Skin of body (tissue), 1 donor: ENCODE measurements at regions not wholly inside any gene's neighbourhood (a gene's known extent, or its start where the extent isn't known, plus 50 kb on each side); places are given as distances from the start of the nearest gene placed in this dataset.
"Not testable (repeated sequence)": the region's sequence is repeated elsewhere in the genome, so short reads cannot be mapped to it uniquely, and the experiment has no call there.

ENCODE experiments used
- DNase-seq: peaks from one replicate; lab custom pipeline; 2025; lab: John Stamatoyannopoulos, UW

DNA sequence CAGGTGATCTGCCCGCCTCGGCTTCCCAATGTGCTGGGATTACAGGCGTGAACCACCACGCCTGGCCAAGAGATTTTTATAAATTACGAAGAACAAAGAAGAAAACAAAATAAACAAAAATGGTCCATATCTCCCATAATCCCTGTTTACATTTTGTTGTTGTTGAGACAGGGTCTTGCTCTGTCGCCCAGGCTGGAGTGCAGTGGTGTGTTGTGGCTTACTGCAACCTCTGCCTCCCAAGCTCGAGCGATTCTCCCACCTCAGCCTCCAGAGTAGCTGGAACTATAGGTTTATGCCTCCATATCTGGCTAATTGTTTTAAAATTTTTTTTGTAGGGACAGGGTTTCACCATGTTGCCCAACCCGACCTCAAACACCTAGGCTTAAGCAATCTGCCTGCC is 156.1 kb downstream of the ZNF664 start:
- no peak for DNase-seq

DNA sequence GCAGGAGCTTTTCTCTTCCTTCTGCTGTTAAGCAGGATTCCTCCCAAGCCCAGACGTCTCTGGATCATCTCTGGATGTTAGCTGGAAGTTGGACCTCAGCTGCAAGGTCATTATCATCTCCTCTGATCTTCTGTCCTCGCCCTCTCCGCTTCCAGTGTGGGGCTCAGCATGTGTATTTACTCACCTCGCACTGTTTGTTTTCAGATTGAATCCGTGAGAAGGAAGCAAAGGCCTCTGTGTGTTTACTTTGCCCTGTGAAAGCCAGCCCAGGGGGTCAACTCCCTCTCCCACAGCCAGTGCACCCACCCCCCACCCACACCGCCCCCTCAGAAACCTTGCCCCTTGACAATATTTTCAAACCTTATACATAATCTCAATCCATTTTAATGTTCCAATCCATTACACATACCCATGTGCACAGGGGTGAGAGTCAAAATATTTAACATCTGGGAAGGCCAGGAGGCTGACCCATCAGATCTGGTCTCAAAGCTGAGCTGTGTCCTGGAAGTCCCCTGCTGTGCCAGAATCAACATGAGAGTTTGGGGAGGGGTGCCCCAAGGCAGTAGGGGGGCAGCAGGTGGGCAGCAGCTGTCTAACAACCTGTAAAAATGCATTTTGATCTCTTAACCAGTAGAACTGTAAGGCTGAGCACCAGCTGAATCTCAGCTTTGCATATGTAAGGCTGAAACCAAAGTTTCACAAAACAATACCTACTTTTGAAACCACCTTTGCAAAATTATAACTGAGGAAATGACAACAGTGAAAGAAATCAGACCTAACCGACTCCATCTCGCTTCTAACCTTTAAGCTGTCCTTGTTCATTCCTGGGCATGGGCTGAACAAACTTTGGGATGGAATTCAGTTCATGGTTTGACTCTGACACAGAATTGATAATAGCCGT is 157.9 kb downstream of the ZNF664 start:
- DNase-seq = no peak

DNA sequence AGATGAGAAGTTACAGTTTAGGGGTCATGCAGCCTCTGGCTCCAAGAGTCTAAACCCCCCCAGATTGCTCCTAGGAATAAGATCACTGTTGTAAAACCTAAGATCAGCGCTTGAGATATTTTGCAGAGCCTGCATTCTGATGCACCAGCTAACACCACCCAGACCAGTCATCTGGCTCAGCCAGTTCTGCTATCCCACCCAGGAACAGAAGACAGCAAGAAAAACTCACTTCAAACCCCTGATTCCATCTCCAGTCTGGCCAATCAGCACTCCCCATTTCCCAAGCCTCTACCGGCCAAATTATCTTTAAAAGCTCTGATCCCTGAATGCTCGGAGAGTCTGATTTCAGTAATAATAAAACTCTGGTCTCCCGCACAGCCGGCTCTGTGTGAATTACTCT is 158.6 kb downstream of the ZNF664 start:
- no peak for DNase-seq

DNA sequence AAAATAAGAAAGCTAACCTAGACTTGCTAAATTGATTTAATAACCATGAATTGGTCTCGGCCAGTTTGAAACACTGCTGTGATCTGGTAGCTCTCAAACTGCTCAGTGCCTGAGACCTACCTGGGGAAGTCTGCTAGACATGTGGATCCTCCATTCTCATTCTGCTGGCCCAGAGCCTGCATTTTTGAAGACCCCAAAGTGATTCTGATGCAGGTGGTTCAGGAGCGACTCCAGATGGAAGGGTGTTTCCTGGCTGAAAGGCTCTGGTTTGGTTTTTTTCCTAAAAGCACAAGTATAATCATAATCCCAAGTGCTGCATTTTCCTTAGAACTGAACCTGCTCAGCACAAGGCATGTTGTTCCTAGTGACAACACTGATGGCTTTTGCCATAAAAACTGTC is 159.5 kb downstream of the ZNF664 start:
- DNase-seq = no peak

DNA sequence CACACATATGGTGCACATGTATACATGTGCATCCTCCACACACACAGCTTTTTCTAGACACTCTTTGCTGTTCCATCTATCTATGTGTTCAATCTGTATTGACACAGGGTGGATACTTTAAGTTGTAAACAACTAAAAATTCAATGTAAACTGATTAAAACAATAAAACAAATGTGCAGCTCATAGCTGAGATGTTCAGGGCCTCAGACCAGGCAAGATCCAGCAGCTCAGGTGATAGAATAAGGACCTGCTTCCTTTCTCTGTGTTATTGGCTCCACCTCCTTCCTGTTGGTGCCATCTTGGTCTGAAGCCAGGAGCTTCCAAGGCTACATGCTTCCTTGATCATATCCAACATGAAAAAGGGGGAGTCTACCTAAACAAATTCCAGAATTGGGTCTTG is 158.1 kb upstream of the RFLNA start:
- no peak for DNase-seq

DNA sequence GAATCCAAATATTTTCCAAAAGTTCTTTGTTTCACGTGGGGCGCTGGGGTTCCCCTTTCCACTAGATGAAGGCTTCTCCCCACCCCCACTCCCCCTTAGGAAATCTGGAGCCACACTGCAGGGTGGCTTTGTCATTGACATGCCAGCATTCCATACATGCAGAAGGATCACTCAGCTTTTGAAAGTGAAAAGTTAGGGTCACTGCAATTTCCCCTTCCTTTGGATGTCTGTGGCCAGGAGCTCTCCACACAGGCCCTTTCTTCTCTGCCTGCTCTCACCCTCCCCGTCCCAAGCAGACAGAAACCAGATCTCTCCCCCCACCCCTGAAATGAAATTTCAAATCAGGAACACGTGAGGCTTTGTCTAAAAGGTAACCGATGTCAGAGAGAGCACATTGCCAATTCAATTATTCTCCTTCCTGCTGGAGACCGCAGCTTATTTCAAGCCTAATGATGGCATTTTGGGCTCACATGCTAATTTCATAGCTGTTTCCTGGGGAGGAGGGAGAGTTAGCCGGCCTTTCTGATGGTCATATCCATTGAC is 153.9 kb upstream of the RFLNA start:
- no peak for DNase-seq

DNA sequence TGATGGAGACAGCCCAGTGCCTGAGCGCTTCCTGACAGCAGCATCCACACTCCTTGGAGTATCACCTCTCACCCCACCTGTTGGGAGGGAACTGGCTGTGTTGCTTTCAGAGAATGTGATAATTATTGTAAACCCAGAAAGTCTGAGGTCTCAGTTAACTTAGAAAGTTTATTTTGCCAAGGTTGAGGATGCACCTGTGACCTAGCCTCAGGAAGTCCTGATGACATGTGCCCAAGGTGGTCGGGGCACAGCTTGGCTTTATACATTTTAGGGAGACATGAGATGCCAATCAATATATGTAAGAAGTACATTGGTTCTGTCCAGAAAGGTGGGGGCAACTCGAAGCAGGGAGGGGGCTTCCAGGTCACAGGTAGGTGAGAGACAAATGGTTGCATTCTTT is 153.3 kb upstream of the RFLNA start:
- DNase-seq = not testable (repeated sequence)

DNA sequence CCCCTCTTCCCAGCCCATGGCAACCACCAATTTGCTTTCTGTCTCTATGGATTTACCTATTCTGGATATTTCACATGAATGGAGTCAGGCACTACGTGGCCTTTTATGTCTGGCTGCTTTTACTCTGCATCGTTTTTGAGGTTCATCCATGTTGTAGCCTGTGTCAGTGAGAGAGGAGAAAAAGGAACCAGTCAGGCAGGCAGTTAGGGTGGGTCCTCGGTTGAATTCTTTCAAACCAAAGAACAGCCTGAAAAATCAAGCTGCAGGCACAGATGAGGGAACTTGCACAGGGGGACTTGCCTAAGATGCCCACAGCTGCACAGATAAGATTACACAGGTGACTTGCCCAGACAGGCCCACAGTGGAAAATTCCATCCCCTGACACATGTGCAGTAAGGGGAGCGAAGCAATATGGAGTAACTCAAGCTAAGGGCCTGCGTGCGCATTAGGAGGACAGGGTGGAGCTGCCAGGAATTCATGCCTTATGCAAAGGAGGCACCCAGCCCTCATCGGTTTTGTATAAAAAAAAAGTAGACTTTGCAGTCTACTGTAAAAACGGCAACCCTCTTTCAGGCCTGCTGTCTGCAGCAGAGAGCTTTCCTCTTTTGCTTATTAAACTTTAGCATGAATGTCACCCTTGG is 152.4 kb upstream of the RFLNA start:
- no peak for DNase-seq

DNA sequence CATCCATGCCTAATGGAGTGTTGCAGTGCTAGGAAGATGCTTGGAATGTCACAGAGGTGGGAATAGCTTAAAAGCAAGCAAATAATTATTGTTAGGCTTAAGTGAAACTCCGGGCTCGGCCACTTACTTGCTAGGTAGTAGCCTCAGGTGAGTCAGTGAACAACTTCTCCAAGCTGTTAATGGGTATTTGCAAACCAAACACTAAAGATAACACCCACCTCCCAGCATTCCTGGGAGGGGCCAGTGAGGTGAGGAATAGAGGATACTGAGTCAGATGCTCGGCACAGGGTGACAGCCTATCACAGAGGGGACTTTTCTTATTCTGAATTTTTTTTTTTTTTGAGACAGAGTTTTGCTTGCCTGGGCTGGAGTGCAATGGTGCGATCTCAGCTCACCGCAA is 151.2 kb upstream of the RFLNA start:
- DNase-seq = no peak

DNA sequence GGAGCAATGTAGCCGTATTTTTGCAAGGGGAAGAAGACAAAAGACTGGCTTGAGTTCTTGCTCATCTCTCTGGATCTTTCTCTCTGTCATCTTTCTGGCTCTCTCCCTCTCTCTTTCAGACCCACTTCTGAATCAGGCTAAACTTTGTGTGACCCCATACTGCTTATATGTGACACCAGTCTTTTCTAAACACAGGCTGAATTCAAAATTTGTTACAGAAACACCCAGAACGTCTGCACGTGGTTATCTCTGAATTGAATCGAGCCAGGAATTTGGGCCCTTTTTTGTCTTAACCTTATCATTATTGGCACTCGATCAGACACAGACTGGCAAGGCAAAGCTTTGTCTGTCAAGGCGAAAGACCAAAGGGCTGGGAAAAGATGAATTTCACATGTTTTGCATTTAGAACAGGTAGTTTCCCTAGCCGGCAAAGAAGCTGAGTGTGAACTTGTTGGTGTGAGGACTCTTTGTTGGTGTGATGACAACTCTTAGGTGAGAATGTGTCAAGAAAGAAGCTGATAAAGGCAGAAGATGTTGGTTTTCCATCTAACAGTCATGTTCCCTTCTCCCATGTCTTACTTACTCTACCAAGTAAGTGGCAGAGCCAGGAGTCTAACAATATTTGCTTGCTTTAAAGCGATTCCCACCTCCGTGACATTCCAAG is 150.2 kb upstream of the RFLNA start:
- DNase-seq = no peak

DNA sequence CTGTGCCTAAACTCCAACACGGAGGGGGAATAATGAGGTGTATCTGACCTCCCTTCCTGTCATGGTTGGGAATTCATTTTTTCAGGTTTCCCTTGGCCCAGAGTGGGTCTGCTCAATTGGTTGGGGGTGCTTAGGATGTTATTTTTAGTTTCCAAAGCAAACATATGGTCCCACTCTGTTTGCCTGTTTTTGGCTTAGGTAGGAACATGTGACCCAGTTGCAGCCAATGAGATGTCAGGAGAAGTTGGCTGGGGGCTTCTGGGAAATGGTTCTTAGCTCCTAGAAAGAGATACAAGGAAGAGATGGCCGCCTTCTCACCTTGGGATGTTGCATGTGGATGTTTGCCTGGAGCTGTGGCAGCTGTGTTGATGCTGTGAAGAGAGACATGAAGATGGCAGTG is 147.9 kb upstream of the RFLNA start:
- no peak for DNase-seq

DNA sequence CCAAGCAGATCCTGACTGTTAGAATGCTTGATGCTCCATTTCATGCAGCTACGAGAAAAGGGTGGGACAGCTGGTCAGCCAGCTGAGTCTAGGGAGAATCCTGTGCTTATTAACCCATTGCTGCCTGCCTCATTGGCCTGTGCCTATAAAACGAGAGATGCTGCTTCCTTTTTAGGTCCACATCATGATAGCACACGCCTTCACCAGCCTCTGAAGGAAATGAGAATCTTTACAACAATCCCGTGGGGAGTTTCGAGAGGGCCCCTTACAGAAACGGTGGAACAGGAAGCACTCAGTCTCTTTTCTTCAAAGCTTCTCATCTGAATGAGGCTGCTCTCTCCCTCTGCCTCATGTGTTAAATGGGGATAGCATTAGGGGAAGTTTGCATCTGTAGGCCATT is 147.3 kb upstream of the RFLNA start:
- DNase-seq = peak; percentile 10

DNA sequence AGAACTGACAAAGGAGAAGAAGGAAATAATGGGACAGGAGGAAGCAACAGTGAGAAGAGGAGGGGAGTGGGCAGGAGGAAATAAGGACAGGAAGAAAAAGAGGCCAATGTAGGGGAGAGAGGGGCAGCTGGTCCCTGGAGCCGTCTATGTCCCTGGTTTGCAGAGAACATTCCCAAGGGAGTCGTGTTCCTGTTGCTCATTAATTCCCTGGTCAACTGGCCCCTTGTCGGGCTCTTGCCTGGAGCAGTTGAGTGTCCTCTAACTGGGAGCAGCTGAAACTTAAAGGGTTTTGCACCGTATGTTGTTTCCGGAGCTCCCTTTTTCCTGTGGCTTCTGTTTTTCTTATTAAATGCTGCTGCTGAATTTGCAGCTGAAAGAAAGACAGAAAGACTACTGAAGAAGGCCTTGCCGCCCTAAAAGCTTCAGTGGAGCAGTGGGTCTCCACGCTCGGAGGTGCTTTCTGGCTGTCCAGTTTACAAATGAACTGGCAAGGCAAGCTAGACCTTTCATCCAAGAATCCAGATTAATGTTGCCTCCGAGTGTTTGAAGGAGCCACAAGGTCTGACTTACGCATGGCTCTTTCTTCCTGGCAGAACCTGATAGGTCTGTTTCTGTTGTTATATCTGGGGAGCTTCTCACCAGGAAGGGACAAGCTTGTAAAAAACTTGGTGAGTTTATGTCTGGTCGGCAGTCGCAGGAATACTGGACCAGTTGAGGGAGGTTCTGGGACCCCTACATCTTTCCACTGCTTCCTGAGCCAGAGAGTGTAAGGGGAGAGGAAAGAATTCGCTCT is 146.2 kb upstream of the RFLNA start:
- DNase-seq = no peak

DNA sequence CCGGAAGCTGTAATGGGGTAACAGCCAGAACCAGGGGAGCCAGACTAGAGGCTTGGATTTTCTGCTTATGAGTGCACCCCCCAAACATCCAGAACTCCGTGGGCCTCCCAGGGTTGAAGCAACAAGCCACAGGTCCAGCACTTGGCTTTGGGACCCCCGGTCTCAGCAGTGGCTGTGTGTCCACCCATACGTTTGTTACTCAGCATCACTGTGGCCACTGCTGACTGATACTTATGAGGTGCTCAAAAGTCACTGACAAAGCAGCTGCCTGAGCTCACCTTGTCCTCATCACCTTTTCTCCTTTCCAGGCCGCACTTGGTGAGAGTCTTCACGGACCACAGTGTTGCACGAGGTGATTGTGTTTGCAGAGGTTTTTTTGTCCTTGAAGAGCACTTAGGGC is 145.6 kb upstream of the RFLNA start:
- no peak for DNase-seq

DNA sequence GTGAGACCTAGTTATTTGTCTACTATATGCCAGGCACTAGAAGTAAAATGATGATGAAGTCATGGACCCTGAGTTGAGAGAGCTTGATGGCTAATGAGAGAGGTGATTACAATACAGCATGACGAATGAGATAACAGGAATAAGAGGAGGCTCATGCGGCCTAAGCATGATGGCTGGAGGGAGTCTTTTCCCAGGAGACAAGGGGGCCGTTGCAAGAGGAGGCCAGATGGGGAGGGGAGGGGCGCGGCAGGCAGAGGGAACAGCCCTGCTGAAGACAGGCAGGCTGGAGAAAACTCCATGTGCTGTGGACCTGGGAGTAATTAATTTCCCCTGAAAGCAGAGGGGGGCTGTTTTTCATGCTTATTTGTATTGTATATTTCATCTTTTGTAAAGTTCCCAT is 144.7 kb upstream of the RFLNA start:
- peak; percentile 56 for DNase-seq

DNA sequence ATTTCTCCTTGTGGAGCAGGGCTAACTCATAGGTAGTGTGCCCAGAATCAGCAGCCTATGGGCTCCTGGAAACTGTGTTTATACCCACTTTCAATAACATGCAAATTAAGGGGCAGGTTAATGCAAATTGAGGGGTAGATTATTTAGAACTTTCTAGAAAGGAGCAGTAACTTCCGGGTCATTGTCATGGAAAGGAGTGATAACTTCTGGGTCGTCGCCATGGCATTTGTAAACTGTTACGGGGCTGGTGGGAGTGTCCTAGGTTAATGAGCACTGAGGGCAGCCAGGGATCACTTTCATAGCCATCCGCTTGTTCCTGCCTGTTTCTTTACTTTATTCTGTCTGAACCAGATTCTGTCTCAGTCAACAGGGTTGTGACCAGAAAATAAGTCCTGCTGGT is 143.3 kb upstream of the RFLNA start:
- DNase-seq = no peak

DNA sequence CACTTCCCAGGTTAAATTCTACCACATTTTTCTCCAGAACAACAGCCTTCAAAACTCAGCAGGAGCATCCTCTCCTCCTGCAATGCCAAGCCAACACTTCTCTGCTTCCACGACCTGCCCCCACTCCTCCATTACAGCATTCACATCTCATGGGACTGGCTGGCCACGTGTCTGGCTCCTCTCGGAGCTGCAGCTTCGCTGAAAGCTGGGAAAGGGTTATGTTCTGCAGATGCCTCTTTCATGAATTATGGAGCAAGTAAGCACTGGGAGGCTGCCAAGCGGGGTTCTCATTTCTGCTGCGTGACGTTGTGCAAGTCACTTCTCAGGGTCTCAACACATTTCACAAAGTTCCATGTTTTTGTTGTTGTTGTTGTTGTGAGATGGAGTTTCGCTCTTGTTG is 142.2 kb upstream of the RFLNA start:
- DNase-seq = peak; percentile 96

DNA sequence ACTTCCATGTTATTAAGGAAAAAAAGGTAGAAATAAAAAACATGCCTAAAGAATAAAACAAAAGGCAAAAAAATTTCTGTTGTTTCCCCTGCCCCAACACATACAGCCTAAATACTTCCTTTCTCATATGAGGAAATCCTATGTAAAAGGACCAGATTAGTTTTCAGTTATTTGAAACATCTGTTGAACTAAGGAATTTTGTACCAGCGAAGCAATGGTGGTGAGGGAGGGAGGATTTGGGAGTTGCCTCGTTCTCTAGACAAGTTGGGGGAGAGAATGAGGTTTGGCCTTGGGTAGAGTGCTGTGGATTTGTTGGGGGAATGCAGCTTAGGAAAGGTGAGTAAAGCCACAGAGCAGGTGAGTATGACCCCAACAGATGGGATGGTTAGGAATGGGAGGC is 141.5 kb upstream of the RFLNA start:
- peak; percentile 77 for DNase-seq

DNA sequence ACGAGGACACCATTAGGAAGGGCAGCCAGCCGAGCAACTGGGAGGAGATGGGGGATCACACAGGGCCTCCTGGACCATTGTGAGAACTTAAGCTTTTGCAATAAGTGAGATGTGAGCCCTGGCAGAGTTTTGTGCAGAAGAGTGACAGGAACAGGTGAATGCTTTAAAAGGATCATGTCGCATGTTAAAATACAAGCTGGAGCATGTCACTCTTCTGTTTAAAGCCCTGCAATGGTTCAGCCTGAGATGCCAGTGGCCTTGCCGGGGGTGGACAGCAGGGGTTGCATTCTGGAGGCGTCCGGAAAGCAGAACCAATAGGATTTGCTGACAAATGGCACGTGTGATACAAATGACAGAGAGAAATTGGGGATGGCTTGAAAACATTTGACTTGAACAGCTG is 137.5 kb upstream of the RFLNA start:
- no peak for DNase-seq

DNA sequence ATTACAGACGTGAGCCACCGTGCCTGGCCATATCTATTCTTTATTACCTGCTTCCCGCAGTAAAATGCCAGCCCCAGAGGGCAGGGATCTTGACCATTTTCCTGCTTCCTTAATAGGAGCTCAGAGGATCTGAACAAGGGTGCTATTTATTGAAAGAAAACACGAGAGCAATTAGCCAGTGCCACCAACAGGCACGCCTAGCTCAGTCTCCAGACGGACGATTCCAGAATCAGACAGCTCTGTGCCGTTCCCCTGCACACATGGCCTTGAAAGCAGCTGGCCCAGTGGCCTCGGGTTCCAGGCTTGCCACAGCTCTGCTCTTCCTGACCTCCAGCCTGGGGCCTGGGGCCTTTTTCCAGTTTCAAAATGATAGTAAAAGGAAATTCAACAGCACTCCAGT is 135.2 kb upstream of the RFLNA start:
- peak; percentile 9 for DNase-seq

DNA sequence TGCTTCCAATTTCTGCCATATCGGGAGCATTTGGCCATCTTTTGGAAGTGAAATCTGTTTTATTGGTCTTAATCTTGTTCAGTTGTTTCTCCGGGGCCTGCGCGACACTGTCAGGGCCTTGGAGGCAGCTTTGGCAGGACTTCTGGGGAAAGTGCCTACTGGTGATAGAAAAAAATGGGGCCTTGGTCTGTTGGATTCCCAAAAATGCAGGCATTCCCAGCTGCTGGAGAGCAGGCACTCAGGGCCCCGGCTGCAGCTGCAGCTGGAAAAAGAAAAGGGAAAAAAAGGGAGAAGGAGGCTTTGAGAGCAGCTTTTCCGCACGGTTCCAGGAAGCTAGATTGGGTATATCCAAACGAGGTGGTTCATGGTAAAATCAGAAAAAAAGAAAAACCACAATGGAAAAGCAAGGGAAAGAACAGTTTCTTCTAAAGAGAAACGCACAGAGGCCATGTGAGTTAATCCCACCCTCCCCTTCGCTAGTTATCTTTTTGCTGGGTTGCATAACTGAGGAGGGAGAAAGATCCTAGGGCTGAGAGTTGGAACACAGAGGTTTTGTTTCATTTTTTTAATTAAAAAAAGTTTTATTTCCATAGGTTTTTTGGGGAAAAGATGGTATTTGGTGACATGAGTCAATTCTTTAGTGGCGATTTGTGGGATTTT is 134.7 kb upstream of the RFLNA start:
- DNase-seq = peak; percentile 31
